K562 (cell line): ENCODE measurements at regions not wholly inside any gene's neighbourhood (a gene's known extent, or its start where the extent isn't known, plus 50 kb on each side); places are given as distances from the start of the nearest gene placed in this dataset.

Experiments used
- ATAC-seq: fragments of 200-7000 bp; cut with Tn5 transposase; 3 replicates; pipeline ENCODE4 v1.9.1; 2020; ENCODE audit warnings: moderate library complexity
- BruUV-seq: library from RNA; stranded (reverse); fragments of 400-500 nt; replicated peaks from 2 replicates; lab custom pipeline; 2021; lab: Mats Ljungman, UMichigan
- CTCF ChIA-PET: fragments of 300-600 bp; formaldehyde crosslinking; extraction: SDS; loops from one replicate; lab custom pipeline; 2021; ENCODE audit warnings: low intra/inter-chr PET ratio; lab: Yijun Ruan, JAX
- POLR2A ChIA-PET: fragments of 300-600, 350-650 bp; sonication (Branson Sonifier 250); formaldehyde crosslinking; extraction: SDS; loops from one replicate; lab custom pipeline; 2021; ENCODE audit warnings: antibody characterized with exemption, inconsistent platforms; lab: Yijun Ruan, JAX
- DNase-seq, 4 experiments: peaks; one replicate each; pipeline versions ENCODE4 v3.0.0 to v3.0.0-alpha.2; 2011 to 2018; ENCODE audit warnings: low spot score in 3 of 4, mixed read lengths in 3 of 4; ENCODE audit errors: extremely low read depth in 1 of 4
- FAIRE-seq: peaks from 2 replicates; lab custom pipeline; 2011; peaks lifted over from hg19 to GRCh38; lab: Jason Lieb, UNC
- H2AFZ ChIP-seq: 2 replicates; pipeline ENCODE4 v1.6.0; 2011; ENCODE audit warnings: low read depth, low read length, control low read depth, inconsistent platforms
- H3K27ac ChIP-seq: fragments of 200-600 bp; 3 replicates; pipeline ENCODE4 v1.8.0; 2011; ENCODE audit warnings: low read depth, mild to moderate bottlenecking, control low read depth, inconsistent platforms, low read length, moderate library complexity, mixed read lengths; ENCODE audit errors: extremely low read depth
- H3K27me3 ChIP-seq, 2 experiments: fragments of 300-600 bp in 1 of 2; 2 replicates in 1 of 2; 3 replicates in 1 of 2; pipeline versions ENCODE4 v1.6.0 to v1.8.0; 2011; ENCODE audit warnings: inconsistent platforms in 2 of 2, low read length in 2 of 2, mild to moderate bottlenecking in 1 of 2, mixed read lengths in 1 of 2, moderate library complexity in 1 of 2; ENCODE audit not compliant: control insufficient read depth in 2 of 2, insufficient read depth in 2 of 2
- H3K36me3 ChIP-seq: fragments of 300-600 bp; 3 replicates; pipeline ENCODE4 v1.8.0; 2011; ENCODE audit warnings: mild to moderate bottlenecking, low read length, inconsistent platforms; ENCODE audit not compliant: control insufficient read depth, insufficient read depth
- H3K4me1 ChIP-seq, 2 experiments: fragments of 200-600 bp in 1 of 2; replicated peaks in 1 of 2; 2 replicates in 1 of 2; 3 replicates in 1 of 2; pipeline versions ENCODE4 v1.5.1 to v1.8.0; 2011; ENCODE audit warnings: inconsistent platforms in 2 of 2, low read length in 2 of 2, mild to moderate bottlenecking in 1 of 2, mixed read lengths in 1 of 2, moderate library complexity in 1 of 2; ENCODE audit not compliant: control insufficient read depth in 2 of 2, insufficient read depth in 2 of 2
- H3K4me2 ChIP-seq: 2 replicates; pipeline ENCODE4 v1.6.1; 2011; ENCODE audit warnings: low read length, control low read depth, inconsistent platforms, mixed read lengths; ENCODE audit not compliant: insufficient read depth
- H3K4me3 ChIP-seq: fragments of 200-600 bp; sonication (generic), shearing (Covaris generic); 2 replicates; pipeline ENCODE4 v1.5.1; 2016; ENCODE audit warnings: control low read depth, inconsistent platforms
- H3K79me2 ChIP-seq: fragments of 200-600 bp; 3 replicates; pipeline ENCODE4 v1.8.0; 2011; ENCODE audit warnings: low read length, inconsistent platforms; ENCODE audit not compliant: control insufficient read depth, insufficient read depth
- H3K9ac ChIP-seq, 2 experiments: 2 replicates each; pipeline versions ENCODE4 v1.6.0 to v1.6.1; 2011; ENCODE audit warnings: low read depth in 2 of 2, low read length in 2 of 2, control low read depth in 1 of 2, inconsistent platforms in 1 of 2, mild to moderate bottlenecking in 1 of 2, mixed read lengths in 1 of 2; ENCODE audit not compliant: insufficient read depth in 1 of 2
- H3K9me1 ChIP-seq: one replicate; pipeline ENCODE4 v1.6.0; 2011; ENCODE audit warnings: inconsistent platforms, mild to moderate bottlenecking, low read length, moderate library complexity; ENCODE audit not compliant: control insufficient read depth, insufficient read depth
- H3K9me3 ChIP-seq: replicated peaks from 2 replicates; pipeline ENCODE4 v1.5.1; 2011; ENCODE audit warnings: low read depth, low read length, inconsistent platforms; ENCODE audit not compliant: control insufficient read depth, insufficient read depth
- H4K20me1 ChIP-seq: replicated peaks from 2 replicates; pipeline ENCODE4 v1.6.1; 2011; ENCODE audit warnings: low read length, inconsistent platforms, mixed read lengths; ENCODE audit not compliant: control insufficient read depth, insufficient read depth
- CBX2 ChIP-seq: fragments of 200-600 bp; sonication (generic); IDR thresholded peaks from one replicate; pipeline ENCODE4 v1.6.1; 2012; ENCODE audit warnings: mild to moderate bottlenecking, low read length, inconsistent platforms; ENCODE audit not compliant: insufficient read depth, poor library complexity, severe bottlenecking
- CTBP1 ChIP-seq: fragments of 450-650 bp; IDR thresholded peaks from 2 replicates; pipeline ENCODE4 v1.6.1; 2016; ENCODE audit warnings: borderline replicate concordance
- ETV1 ChIP-seq: fragments of 450-650 bp; conservative IDR thresholded peaks from 2 replicates; pipeline ENCODE4 v1.6.1; 2016; ENCODE audit warnings: missing genetic modification characterization, control low read depth, low read depth, missing compliant biosample characterization
- HNRNPL ChIP-seq: fragments of 200-400 bp; formaldehyde crosslinking; IDR thresholded peaks from 2 replicates; pipeline ENCODE4 v1.6.1; 2017; ENCODE audit warnings: low read depth, mild to moderate bottlenecking, low read length
- MCM3 ChIP-seq: fragments of 450-650 bp; IDR thresholded peaks from 2 replicates; pipeline ENCODE4 v1.6.1; 2016
- NFRKB ChIP-seq: fragments of 450-650 bp; IDR thresholded peaks from 2 replicates; pipeline ENCODE4 v1.6.1; 2016; ENCODE audit warnings: low read depth
- SIN3A ChIP-seq, 2 experiments: fragments of 150-350 bp in 1 of 2; IDR thresholded peaks; 2 replicates each; pipeline ENCODE4 v1.6.1; 2011 to 2016; ENCODE audit warnings: borderline replicate concordance in 2 of 2, low read depth in 2 of 2, low read length in 2 of 2, mild to moderate bottlenecking in 2 of 2, moderate library complexity in 2 of 2; ENCODE audit not compliant: control insufficient read depth in 1 of 2
- SMAD3 ChIP-seq: fragments of 450-650 bp; formaldehyde crosslinking; conservative IDR thresholded peaks from 2 replicates; pipeline ENCODE4 v1.4.0; 2020; ENCODE audit warnings: mild to moderate bottlenecking
- YBX1 ChIP-seq: fragments of 450-650 bp; IDR thresholded peaks from 2 replicates; pipeline ENCODE4 v1.7.1; 2016; ENCODE audit warnings: mild to moderate bottlenecking
- ZSCAN29 ChIP-seq: fragments of 450-650 bp; IDR thresholded peaks from 2 replicates; pipeline ENCODE4 v1.6.1; 2017
- WGBS: fragments of 100-300 bp; shearing (Covaris generic); methylation state at CpG from one replicate; pipeline ENCODE4 v1.1.6; 2016; ENCODE audit warnings: low coverage, mixed read lengths; ENCODE audit not compliant: insufficient coverage; ENCODE audit errors: missing lambda C conversion rate; 5-methylcytosine and 5-hydroxymethylcytosine counted together
- in situ Hi-C: fragments of 300-500 bp; cut with MboI; formaldehyde crosslinking; loops from 4 replicates; pipeline ENCODE4 v1.15.0; 2018; ENCODE audit warnings: inconsistent platforms, mixed read lengths
- intact Hi-C: fragments of 100-400 bp; cut with micrococcal nuclease; formaldehyde crosslinking; loops from 2 replicates; pipeline ENCODE4 v1.14.2; 2022
- TF ChIP-seq, protein P1 (sequence below): sonication (generic); formaldehyde crosslinking; IDR thresholded peaks from 2 replicates; pipeline ENCODE4 v1.9.0; 2022; ENCODE audit warnings: mild to moderate bottlenecking, missing genetic modification reagents
- TF ChIP-seq, protein P2 (sequence below), 2 experiments: IDR thresholded peaks; 2 replicates each; pipeline ENCODE4 v1.6.1; 2011; ENCODE audit warnings: borderline replicate concordance in 1 of 2, control low read depth in 1 of 2, low read depth in 1 of 2, low read length in 1 of 2, mild to moderate bottlenecking in 1 of 2, mixed read lengths in 1 of 2, moderate library complexity in 1 of 2; ENCODE audit not compliant: insufficient read depth in 1 of 2, insufficient read length in 1 of 2, poor library complexity in 1 of 2, severe bottlenecking in 1 of 2; ENCODE audit errors: extremely low read depth in 1 of 2
- TF ChIP-seq, protein P3 (sequence below): fragments of 450-650 bp; IDR thresholded peaks from 2 replicates; pipeline ENCODE4 v1.6.1; 2016; ENCODE audit warnings: low read depth, mild to moderate bottlenecking, moderate library complexity
- TF ChIP-seq, protein P4 (sequence below), 3 experiments: fragments of 200-800 bp in 1 of 3; sonication (Bioruptor generic) in 1 of 3; sonication (generic) in 1 of 3; formaldehyde crosslinking in 1 of 3; IDR thresholded peaks; 2 replicates each; pipeline versions ENCODE4 v1.6.1 to v1.8.0; 2016 to 2022; ENCODE audit warnings: mild to moderate bottlenecking in 2 of 3, missing compliant biosample characterization in 2 of 3, missing genetic modification characterization in 2 of 3, missing genetic modification reagents in 1 of 3
- TF ChIP-seq, protein P5 (sequence below): fragments of 250-450 bp; sonication (Bioruptor Pico); IDR thresholded peaks from 2 replicates; pipeline ENCODE4 v1.5.0; 2021

DNA sequence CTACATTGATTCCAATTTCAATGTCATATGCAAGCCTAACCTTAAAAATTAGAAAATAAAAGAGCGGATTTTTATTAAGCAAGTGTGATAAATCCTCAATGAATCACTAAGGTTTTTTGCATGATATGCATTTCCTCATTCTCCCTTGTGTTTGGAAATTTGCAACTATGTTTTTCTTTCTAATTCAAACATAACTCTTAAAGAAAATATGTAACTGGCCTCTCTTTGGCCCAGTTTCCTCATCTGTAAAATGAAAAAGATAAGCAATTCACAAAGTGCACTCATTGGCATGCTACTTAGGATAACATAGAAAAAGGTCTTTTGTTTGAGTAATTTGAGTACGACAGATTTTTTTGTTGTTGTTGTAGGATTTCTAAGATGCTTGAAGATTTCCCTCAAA is 295.5 kb downstream of the CDH11 start:
- no peaks in the 10 kb centered on the region for H4K20me1 ChIP-seq
- H3K4me1 ChIP-seq = no peaks in the 10 kb centered on the region
- H3K27ac ChIP-seq = no peak overlapping the region
- intact Hi-C loops = no loop called here
- H2AFZ ChIP-seq = no peak overlapping the region
- no peaks in the 10 kb centered on the region; the same call in 1 of the 2 replicates for H3K9me3 ChIP-seq
- ATAC-seq = no peak
- H3K9ac ChIP-seq = no peak overlapping the region
- no peaks in the 10 kb centered on the region for H3K79me2 ChIP-seq
- no TSS peak for BruUV-seq
- FAIRE-seq = no peak
- 0% methylated on average over 2 of the region's 2 CpGs for WGBS
- no peak for TF ChIP-seq MCM3
- no peak for TF ChIP-seq CTBP1
- no peak for TF ChIP-seq SIN3A (IDR thresholded peaks at IDR 0.05; ENCODE audit: borderline replicate concordance in 2 of 2, control insufficient read depth in 1 of 2, low read depth in 2 of 2, low read length in 2 of 2)
- TF ChIP-seq ZSCAN29 = no peak
- no peak for TF ChIP-seq NFRKB
- no peak for TF ChIP-seq ETV1 (tag)
- TF ChIP-seq, protein P1, sequence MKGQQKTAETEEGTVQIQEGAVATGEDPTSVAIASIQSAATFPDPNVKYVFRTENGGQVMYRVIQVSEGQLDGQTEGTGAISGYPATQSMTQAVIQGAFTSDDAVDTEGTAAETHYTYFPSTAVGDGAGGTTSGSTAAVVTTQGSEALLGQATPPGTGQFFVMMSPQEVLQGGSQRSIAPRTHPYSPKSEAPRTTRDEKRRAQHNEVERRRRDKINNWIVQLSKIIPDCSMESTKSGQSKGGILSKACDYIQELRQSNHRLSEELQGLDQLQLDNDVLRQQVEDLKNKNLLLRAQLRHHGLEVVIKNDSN = no peak
- TF ChIP-seq, protein P2, sequence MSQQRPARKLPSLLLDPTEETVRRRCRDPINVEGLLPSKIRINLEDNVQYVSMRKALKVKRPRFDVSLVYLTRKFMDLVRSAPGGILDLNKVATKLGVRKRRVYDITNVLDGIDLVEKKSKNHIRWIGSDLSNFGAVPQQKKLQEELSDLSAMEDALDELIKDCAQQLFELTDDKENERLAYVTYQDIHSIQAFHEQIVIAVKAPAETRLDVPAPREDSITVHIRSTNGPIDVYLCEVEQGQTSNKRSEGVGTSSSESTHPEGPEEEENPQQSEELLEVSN (IDR thresholded peaks at IDR 0.05; ENCODE audit: borderline replicate concordance in 1 of 2, extremely low read depth in 1 of 2, insufficient read depth in 1 of 2, insufficient read length in 1 of 2, low read depth in 1 of 2, low read length in 1 of 2, poor library complexity in 1 of 2, severe bottlenecking in 1 of 2) = no peak
- TF ChIP-seq CBX2 = no peak
- TF ChIP-seq, protein P3, sequence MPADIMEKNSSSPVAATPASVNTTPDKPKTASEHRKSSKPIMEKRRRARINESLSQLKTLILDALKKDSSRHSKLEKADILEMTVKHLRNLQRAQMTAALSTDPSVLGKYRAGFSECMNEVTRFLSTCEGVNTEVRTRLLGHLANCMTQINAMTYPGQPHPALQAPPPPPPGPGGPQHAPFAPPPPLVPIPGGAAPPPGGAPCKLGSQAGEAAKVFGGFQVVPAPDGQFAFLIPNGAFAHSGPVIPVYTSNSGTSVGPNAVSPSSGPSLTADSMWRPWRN = no peak
- TF ChIP-seq YBX1 = no peak
- no peak for TF ChIP-seq HNRNPL
- TF ChIP-seq SMAD3 (CRISPR knock-in tag) = no peak
- TF ChIP-seq, protein P4, sequence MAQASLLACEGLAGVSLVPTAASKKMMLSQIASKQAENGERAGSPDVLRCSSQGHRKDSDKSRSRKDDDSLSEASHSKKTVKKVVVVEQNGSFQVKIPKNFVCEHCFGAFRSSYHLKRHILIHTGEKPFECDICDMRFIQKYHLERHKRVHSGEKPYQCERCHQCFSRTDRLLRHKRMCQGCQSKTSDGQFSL (CRISPR knock-in tag; IDR thresholded peaks at IDR 0.05) = no peak
- TF ChIP-seq, protein P4 (tag; IDR thresholded peaks at IDR 0.05) = no peak
- TF ChIP-seq, protein P5, sequence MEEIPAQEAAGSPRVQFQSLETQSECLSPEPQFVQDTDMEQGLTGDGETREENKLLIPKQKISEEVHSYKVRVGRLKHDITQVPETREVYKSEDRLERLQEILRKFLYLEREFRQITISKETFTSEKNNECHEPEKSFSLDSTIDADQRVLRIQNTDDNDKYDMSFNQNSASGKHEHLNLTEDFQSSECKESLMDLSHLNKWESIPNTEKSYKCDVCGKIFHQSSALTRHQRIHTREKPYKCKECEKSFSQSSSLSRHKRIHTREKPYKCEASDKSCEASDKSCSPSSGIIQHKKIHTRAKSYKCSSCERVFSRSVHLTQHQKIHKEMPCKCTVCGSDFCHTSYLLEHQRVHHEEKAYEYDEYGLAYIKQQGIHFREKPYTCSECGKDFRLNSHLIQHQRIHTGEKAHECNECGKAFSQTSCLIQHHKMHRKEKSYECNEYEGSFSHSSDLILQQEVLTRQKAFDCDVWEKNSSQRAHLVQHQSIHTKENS (CRISPR knock-in tag) = no peak
- H3K4me2 ChIP-seq = no peak overlapping the region
- DNase-seq = no peak
- H3K9me1 ChIP-seq = no peaks in the 10 kb centered on the region
- POLR2A ChIA-PET = no interaction called here
- CTCF ChIA-PET = no interaction called here
- no peak overlapping the region for H3K4me3 ChIP-seq
- H3K36me3 ChIP-seq = no peaks in the 10 kb centered on the region
- in situ Hi-C loops = no loop called here
- H3K27me3 ChIP-seq = no peaks in the 10 kb centered on the region
